ENCODE measurements at regions not wholly inside any gene's neighbourhood (a gene's known extent, or its start where the extent isn't known, plus 50 kb on each side); places are given as distances from the start of the nearest gene placed in this dataset.

- DNase-seq, result peak; percentile 2
- Histone ChIP-seq H3K4me1 (no peaks in the 10 kb centered on the region), H3K27ac (no peak overlapping the region), H3K9me3 (peaks cover 0 to 1% (median 0%) of the 10 kb centered on the region in 4 donors), H3K4me3 (no peak overlapping the region), H3K36me3 (no peaks in the 10 kb centered on the region), H3K27me3 (peaks cover 0 to 4% (median 0%) of the 10 kb centered on the region in 3 donors)
- WGBS, 2 donors, result 53 to 78% methylated on average over 3 of the region's 3 CpGs
- intact Hi-C loops (cut with DNase I), result no loop called here
- TF ChIP-seq EP300 (IDR thresholded peaks at IDR 0.05) (no peak), CTCF (IDR thresholded peaks at IDR 0.05) (no peak), POLR2A (IDR thresholded peaks at IDR 0.05) (no peak), POLR2AphosphoS5 (IDR thresholded peaks at IDR 0.05) (no peak)
Observed at GRCh38 chr1:5370311-5370710, 621.9 kb downstream of the NPHP4 start.

GRCh38 chr1:5369223-5369622 lies 623.0 kb downstream of the NPHP4 start:
- peaks cover 0 to 1% (median 0%) of the 10 kb centered on the region in 4 donors for H3K9me3 ChIP-seq
- intact Hi-C loops (cut with DNase I), result no loop called here
- no peak overlapping the region for H3K27ac ChIP-seq
- H3K4me3 ChIP-seq, result no peak overlapping the region
- WGBS, 2 donors, result 76 to 96% methylated on average over 1 of the region's 1 CpG
- peaks cover 0 to 4% (median 0%) of the 10 kb centered on the region in 3 donors for H3K27me3 ChIP-seq
- no peak for TF ChIP-seq POLR2A (IDR thresholded peaks at IDR 0.05)
- no peak for TF ChIP-seq EP300 (IDR thresholded peaks at IDR 0.05)
- TF ChIP-seq POLR2AphosphoS5 (IDR thresholded peaks at IDR 0.05), result no peak
- TF ChIP-seq CTCF (IDR thresholded peaks at IDR 0.05), result no peak
- no peaks in the 10 kb centered on the region for H3K4me1 ChIP-seq
- H3K36me3 ChIP-seq, result no peaks in the 10 kb centered on the region
- DNase-seq, result peak; percentile 20

- H3K27ac ChIP-seq, result no peak overlapping the region
- 37 to 71% methylated on average over 5 of the region's 5 CpGs for WGBS, 2 donors
- no peaks in the 10 kb centered on the region for H3K36me3 ChIP-seq
- no peak for TF ChIP-seq POLR2AphosphoS5 (IDR thresholded peaks at IDR 0.05)
- no peak for TF ChIP-seq POLR2A (IDR thresholded peaks at IDR 0.05)
- no peak for TF ChIP-seq EP300 (IDR thresholded peaks at IDR 0.05)
- no peak for TF ChIP-seq CTCF (IDR thresholded peaks at IDR 0.05)
- peaks cover 0 to 1% (median 0%) of the 10 kb centered on the region in 4 donors for H3K9me3 ChIP-seq
- no peak overlapping the region for H3K4me3 ChIP-seq
- peak; percentile 3 for DNase-seq
- intact Hi-C loops (cut with DNase I), result no loop called here
- no peaks in the 10 kb centered on the region for H3K4me1 ChIP-seq
- peaks cover 0 to 4% (median 0%) of the 10 kb centered on the region in 3 donors for H3K27me3 ChIP-seq
Observed at GRCh38 chr1:5368201-5368600, 624.0 kb downstream of the NPHP4 start.

GRCh38 chr1:5367306-5367705 lies 624.9 kb downstream of the NPHP4 start:
- WGBS, 2 donors, result 77 to 88% methylated on average over 6 of the region's 6 CpGs
- Histone ChIP-seq H3K27me3 (peaks cover 0 to 4% (median 0%) of the 10 kb centered on the region in 3 donors), H3K4me3 (no peak overlapping the region)

More at GRCh38 chr1:5367306-5367705, 624.9 kb downstream of the NPHP4 start:
- Histone ChIP-seq H3K4me1 (no peaks in the 10 kb centered on the region), H3K27ac (no peak overlapping the region), H3K36me3 (no peaks in the 10 kb centered on the region), H3K9me3 (no peaks in the 10 kb centered on the region)
- TF ChIP-seq EP300 (IDR thresholded peaks at IDR 0.05), result no peak
- TF ChIP-seq CTCF (IDR thresholded peaks at IDR 0.05), result no peak
- TF ChIP-seq POLR2AphosphoS5 (IDR thresholded peaks at IDR 0.05), result no peak
- no peak for TF ChIP-seq POLR2A (IDR thresholded peaks at IDR 0.05)
- peak; percentile 18 for DNase-seq
- intact Hi-C loops (cut with DNase I), result no loop called here
